ENCODE measurements at regions not wholly inside any gene's neighbourhood (a gene's known extent, or its start where the extent isn't known, plus 50 kb on each side); places are given as distances from the start of the nearest gene placed in this dataset.
A peak's percentile ranks its signal among the peaks of the same experiment; 100 is the strongest.
"Not testable (repeated sequence)": the region's sequence is repeated elsewhere in the genome, so short reads cannot be mapped to it uniquely, and the experiment has no call there.

GRCh38 chr4:8675383-8675782 lies 82.8 kb downstream of the CPZ start:
- peak; percentile 16 for DNase-seq

DNA sequence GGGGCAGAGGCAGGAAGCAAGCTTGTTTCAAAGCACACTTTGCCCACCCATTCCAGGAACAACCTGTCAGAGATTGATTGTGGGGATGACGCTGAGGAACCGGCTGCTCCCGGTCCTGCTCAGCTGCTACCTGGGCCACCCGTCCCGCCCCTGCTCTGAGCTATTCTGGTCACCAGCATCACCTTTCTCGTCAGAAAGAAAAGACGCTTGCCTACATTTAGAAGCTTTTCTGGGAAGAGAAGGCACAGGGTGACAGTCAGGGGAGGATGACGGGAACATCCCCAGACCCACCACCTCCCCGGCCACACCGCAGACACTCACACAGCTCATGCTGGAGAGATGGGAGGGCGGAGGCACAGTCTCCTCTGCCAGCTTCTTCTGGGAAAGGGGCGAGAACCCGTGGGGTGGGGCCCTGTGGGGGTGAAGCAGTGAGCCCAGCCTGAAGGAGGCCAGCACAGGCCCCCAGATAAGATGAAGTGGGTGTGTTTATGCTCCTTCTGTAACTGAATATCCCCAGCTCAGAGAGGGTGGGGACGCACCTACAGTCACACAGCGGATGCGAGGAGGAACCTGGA lies 81.8 kb downstream of the CPZ start:
- DNase-seq, result no peak

DNA sequence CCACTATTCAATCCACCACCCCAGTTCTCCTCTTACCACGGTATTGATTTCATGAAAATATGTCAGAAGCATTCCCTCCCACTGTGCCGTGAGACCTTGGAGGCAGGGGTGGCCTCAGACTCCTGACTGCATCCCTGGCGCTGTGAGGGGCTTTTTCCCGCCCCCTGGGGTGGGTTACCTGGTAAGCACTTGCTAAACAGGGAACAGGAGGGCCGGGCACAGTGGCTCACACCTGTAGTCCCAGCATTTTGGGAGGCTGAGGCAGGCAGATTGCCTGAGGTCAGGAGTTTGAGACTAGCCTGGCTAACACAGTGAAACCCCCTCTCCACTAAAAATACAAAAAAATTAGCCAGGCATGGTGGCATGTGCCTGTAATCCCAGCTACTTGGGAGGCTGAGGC lies 80.5 kb downstream of the CPZ start:
- not testable (repeated sequence) for DNase-seq

DNA sequence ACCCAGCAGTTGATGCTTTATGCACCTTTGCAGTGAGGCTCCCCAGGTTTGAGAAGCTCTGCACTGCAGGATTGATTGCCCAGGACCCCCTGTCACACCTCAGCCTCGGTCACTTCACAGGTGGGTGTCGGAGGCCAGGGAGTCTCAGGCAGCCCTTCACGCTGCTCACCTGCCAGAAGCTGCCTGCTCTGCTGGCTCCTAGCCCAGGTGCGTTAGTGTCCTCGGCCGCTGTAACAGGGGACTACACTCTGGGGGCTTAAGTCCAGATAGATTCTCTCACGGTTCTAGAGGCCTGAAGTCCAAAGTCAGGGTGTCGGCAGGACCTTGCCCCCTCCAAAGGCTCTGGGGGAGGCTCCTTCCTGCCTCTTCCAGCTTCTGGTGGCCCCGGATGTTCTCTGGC lies 79.9 kb downstream of the CPZ start:
- no peak for DNase-seq

DNA sequence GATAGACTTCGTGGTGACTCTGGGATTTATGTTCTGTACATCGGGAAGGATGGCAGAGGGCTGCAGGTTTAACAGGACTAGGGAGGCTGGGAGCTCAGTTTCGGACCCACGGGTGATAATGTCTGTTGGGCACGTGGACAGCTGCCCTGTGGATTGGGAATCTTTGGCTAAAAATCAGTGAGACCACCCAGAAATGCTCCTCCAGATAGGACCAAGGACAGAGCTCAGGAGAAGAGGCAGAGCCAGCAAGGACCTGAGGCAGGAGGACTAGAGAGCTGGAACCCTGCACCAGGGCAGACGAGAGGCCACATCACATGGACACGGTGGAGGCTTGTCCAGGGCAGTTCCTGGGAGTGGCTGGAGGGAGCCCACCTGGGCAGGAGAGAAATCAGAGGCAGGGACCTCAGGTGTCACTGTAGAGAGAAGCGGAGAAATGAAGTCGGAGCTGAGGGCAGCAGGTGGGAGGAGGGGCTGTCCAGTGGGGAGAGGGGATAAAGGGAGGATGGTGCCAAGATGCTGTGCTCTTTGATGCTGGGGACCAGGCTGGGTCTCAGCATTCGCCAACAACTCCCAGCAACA lies 79.2 kb downstream of the CPZ start:
- no peak for DNase-seq
